HepG2 (cell line): ENCODE measurements at regions not wholly inside any gene's neighbourhood (a gene's known extent, or its start where the extent isn't known, plus 50 kb on each side); places are given as distances from the start of the nearest gene placed in this dataset.

ENCODE experiments used
- AKNA ChIP-seq: sonication (generic); formaldehyde crosslinking; IDR thresholded peaks from 2 replicates; pipeline ENCODE4 v1.4.0; 2020; ENCODE audit warnings: missing genetic modification reagents, borderline replicate concordance
- BCL6 ChIP-seq: IDR thresholded peaks from 2 replicates; pipeline ENCODE4 v1.6.1; 2016; ENCODE audit warnings: missing genetic modification reagents, missing compliant biosample characterization
- CHCHD3 ChIP-seq: sonication (generic); formaldehyde crosslinking; IDR thresholded peaks from 2 replicates; pipeline ENCODE4 v1.8.0; 2022; ENCODE audit warnings: mild to moderate bottlenecking, missing genetic modification reagents, moderate library complexity
- FOXA1 ChIP-seq, 2 experiments: fragments of 450-650 bp in 1 of 2; sonication (generic) in 1 of 2; formaldehyde crosslinking in 1 of 2; IDR thresholded peaks; 2 replicates each; pipeline versions ENCODE4 v1.4.0 to v1.6.1; 2016 to 2020; ENCODE audit warnings: missing genetic modification reagents in 1 of 2
- FOXP4 ChIP-seq: sonication (generic); formaldehyde crosslinking; IDR thresholded peaks from 2 replicates; pipeline ENCODE4 v1.4.0; 2020; ENCODE audit warnings: missing genetic modification reagents
- GZF1 ChIP-seq: sonication (generic); formaldehyde crosslinking; IDR thresholded peaks from 2 replicates; pipeline ENCODE4 v1.5.1; 2020; ENCODE audit warnings: mild to moderate bottlenecking, missing genetic modification reagents
- JARID2 ChIP-seq: sonication (generic); formaldehyde crosslinking; IDR thresholded peaks from 2 replicates; pipeline ENCODE4 v1.8.1; 2023; ENCODE audit warnings: missing genetic modification reagents, inconsistent platforms; ENCODE audit not compliant: insufficient replicate concordance
- LBX2 ChIP-seq: sonication (generic); formaldehyde crosslinking; IDR thresholded peaks from 2 replicates; pipeline ENCODE4 v1.5.0; 2020; ENCODE audit warnings: missing genetic modification reagents, mild to moderate bottlenecking, borderline replicate concordance
- REL ChIP-seq: sonication (generic); formaldehyde crosslinking; conservative IDR thresholded peaks from 2 replicates; pipeline ENCODE4 v1.8.0; 2022; ENCODE audit warnings: mild to moderate bottlenecking, missing genetic modification reagents, moderate library complexity
- SALL1 ChIP-seq: sonication (generic); formaldehyde crosslinking; IDR thresholded peaks from 2 replicates; pipeline ENCODE4 v1.8.0; 2022; ENCODE audit warnings: mild to moderate bottlenecking, missing genetic modification reagents
- SIX1 ChIP-seq: sonication (generic); formaldehyde crosslinking; IDR thresholded peaks from 2 replicates; pipeline ENCODE4 v1.4.0; 2020; ENCODE audit warnings: missing genetic modification reagents, borderline replicate concordance
- SP4 ChIP-seq: sonication (generic); formaldehyde crosslinking; IDR thresholded peaks from 2 replicates; pipeline ENCODE4 v1.8.1; 2023; ENCODE audit warnings: mild to moderate bottlenecking, missing genetic modification reagents
- TARDBP ChIP-seq: sonication (generic); formaldehyde crosslinking; IDR thresholded peaks from 2 replicates; pipeline ENCODE4 v1.8.0; 2022; ENCODE audit warnings: mild to moderate bottlenecking, missing genetic modification reagents
- ZNF121 ChIP-seq: sonication (generic); formaldehyde crosslinking; IDR thresholded peaks from 2 replicates; pipeline ENCODE4 v1.5.0; 2020; ENCODE audit warnings: mild to moderate bottlenecking, missing genetic modification reagents
- ZNF235 ChIP-seq: sonication (generic); formaldehyde crosslinking; IDR thresholded peaks from 2 replicates; pipeline ENCODE4 v1.8.1; 2023; ENCODE audit warnings: mild to moderate bottlenecking, missing genetic modification reagents, borderline replicate concordance
- ZNF549 ChIP-seq: sonication (generic); formaldehyde crosslinking; IDR thresholded peaks from 2 replicates; pipeline ENCODE4 v1.5.0; 2020; ENCODE audit warnings: missing genetic modification reagents
- ZNF777 ChIP-seq: sonication (generic); formaldehyde crosslinking; IDR thresholded peaks from 2 replicates; pipeline ENCODE4 v1.4.0; 2020; ENCODE audit warnings: missing genetic modification reagents
- TF ChIP-seq, protein P1 (sequence below): sonication (generic); formaldehyde crosslinking; IDR thresholded peaks from 2 replicates; pipeline ENCODE4 v1.4.0; 2020; ENCODE audit warnings: missing genetic modification reagents, borderline replicate concordance
- TF ChIP-seq, protein P2 (sequence below): IDR thresholded peaks from 2 replicates; pipeline ENCODE4 v1.6.1; 2016; ENCODE audit warnings: missing compliant biosample characterization, missing genetic modification reagents, borderline replicate concordance

DNA sequence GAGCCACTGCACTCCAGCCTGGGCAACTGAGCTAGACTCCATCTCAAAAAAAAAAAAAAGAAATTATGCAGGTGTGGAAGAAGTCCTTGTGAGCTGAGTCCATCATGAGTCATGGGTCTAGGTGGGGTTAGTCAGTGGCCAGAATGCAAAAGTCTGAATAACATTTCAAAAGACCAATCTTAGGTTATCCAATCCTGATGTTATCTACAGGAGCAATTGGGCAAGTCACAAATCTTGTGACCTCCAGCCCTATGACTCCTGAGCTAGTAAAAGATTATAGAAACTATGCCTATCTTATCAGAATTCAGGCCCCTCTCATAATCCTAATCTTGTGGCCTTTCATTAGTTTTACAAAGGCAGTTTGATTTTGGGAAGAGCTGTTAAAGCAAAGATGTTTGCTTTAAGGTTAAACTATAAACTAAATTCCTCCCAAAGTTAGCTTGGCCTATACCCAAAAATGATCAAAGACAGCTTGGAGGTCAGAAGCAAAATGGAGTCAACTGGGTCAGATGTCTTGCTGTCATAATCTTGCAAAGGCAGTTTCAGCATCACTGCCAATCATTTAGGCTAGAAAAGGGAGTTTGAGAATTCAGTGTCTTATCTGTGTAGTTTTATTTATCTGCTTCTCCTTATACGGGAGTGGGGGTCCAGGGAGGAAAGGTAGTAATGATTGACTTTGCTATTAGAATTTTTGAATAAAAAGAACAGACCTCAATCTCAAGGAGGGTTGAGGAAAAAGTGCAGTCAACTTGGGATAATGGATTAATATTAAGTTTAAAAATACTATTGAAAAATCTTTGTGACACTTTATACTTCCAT, 71.2 kb upstream of the TRIM24 start (continued):
- TF ChIP-seq, protein P1, sequence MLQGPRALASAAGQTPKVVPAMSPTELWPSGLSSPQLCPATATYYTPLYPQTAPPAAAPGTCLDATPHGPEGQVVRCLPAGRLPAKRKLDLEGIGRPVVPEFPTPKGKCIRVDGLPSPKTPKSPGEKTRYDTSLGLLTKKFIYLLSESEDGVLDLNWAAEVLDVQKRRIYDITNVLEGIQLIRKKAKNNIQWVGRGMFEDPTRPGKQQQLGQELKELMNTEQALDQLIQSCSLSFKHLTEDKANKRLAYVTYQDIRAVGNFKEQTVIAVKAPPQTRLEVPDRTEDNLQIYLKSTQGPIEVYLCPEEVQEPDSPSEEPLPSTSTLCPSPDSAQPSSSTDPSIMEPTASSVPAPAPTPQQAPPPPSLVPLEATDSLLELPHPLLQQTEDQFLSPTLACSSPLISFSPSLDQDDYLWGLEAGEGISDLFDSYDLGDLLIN (CRISPR knock-in tag): no peak
- TF ChIP-seq BCL6 (CRISPR knock-in tag): peak; percentile 87
- no peak for TF ChIP-seq ZNF549
- peak; percentile 87; the same call in 1 of the 2 replicates for TF ChIP-seq TARDBP (CRISPR knock-in tag)
- 0 out of 2 replicates have a peak, but pooled peaks have one; percentile 21 for TF ChIP-seq ZNF777 (CRISPR knock-in tag)
- TF ChIP-seq FOXP4 (CRISPR knock-in tag): peak; percentile 89
- TF ChIP-seq SIX1: peak; percentile 91
- TF ChIP-seq, protein P2, sequence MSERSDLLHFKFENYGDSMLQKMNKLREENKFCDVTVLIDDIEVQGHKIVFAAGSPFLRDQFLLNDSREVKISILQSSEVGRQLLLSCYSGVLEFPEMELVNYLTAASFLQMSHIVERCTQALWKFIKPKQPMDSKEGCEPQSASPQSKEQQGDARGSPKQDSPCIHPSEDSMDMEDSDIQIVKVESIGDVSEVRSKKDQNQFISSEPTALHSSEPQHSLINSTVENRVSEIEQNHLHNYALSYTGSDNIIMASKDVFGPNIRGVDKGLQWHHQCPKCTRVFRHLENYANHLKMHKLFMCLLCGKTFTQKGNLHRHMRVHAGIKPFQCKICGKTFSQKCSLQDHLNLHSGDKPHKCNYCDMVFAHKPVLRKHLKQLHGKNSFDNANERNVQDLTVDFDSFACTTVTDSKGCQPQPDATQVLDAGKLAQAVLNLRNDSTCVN (CRISPR knock-in tag): no peak
- no peak for TF ChIP-seq JARID2 (CRISPR knock-in tag)
- TF ChIP-seq AKNA (CRISPR knock-in tag): no peak
- TF ChIP-seq SALL1 (CRISPR knock-in tag): peak; percentile 42
- no peak for TF ChIP-seq ZNF235 (CRISPR knock-in tag)
- TF ChIP-seq FOXA1 (IDR thresholded peaks at IDR 0.05): no peak
- peak; percentile 61; the same call in 1 of the 2 replicates for TF ChIP-seq FOXA1 (CRISPR knock-in tag; IDR thresholded peaks at IDR 0.05)
- no peak; the same call in 1 of the 2 replicates for TF ChIP-seq SP4 (CRISPR knock-in tag)
- TF ChIP-seq REL (CRISPR knock-in tag): no peak
- TF ChIP-seq ZNF121 (CRISPR knock-in tag): peak; percentile 99
- no peak for TF ChIP-seq LBX2 (CRISPR knock-in tag)
- TF ChIP-seq CHCHD3 (CRISPR knock-in tag): no peak
- no peak for TF ChIP-seq GZF1 (CRISPR knock-in tag)
